Sigmoid colon (tissue), 4 donors: ENCODE measurements at regions not wholly inside any gene's neighbourhood (a gene's known extent, or its start where the extent isn't known, plus 50 kb on each side); places are given as distances from the start of the nearest gene placed in this dataset.

ENCODE experiments used
- CTCF ChIP-seq, 4 experiments: fragments of 450-650 bp in 3 of 4; fragments of 200-600 bp in 1 of 4; IDR thresholded peaks; one replicate each; pipeline ENCODE4 v1.5.1; 2016 to 2019; ENCODE audit warnings: antibody characterized with exemption in 4 of 4, mild to moderate bottlenecking in 3 of 4, moderate library complexity in 2 of 4
- EP300 ChIP-seq, 4 donors: sonication (generic); formaldehyde crosslinking; IDR thresholded peaks; one replicate each; pipeline ENCODE4 v1.6.1; 2017; ENCODE audit warnings: antibody characterized with exemption in 4 of 4
- POLR2A ChIP-seq, 2 donors: fragments of 450-650 bp; IDR thresholded peaks; one replicate each; pipeline ENCODE4 v1.6.1; 2016; ENCODE audit warnings: antibody characterized with exemption in 2 of 2, mild to moderate bottlenecking in 2 of 2, moderate library complexity in 2 of 2
- POLR2AphosphoS5 ChIP-seq, 4 donors: sonication (generic); formaldehyde crosslinking; IDR thresholded peaks; one replicate each; pipeline ENCODE4 v1.6.1; 2017; ENCODE audit warnings: antibody characterized with exemption in 4 of 4

GRCh38 chr14:43003845-43004244 lies 1397.2 kb downstream of the LRFN5 start:
- TF ChIP-seq CTCF (IDR thresholded peaks at IDR 0.05) (no peak), POLR2A (IDR thresholded peaks at IDR 0.05) (no peak), POLR2AphosphoS5 (IDR thresholded peaks at IDR 0.05) (no peak), EP300 (IDR thresholded peaks at IDR 0.05) (no peak)
